HG03457 (cell line): ENCODE measurements at regions not wholly inside any gene's neighbourhood (a gene's known extent, or its start where the extent isn't known, plus 50 kb on each side); places are given as distances from the start of the nearest gene placed in this dataset.

Experiments
- ATAC-seq: cut with Tn5 transposase; IDR thresholded peaks from one replicate; pipeline ENCODE4 v1.9.1; 2021; ENCODE audit warnings: moderate number of reproducible peaks; ENCODE audit not compliant: unreplicated experiment

- ATAC-seq, result no peak
Measured at GRCh38 chr11:36885154-36885553, 287.1 kb upstream of the RAG2 start.

- ATAC-seq, result no peak
Measured at GRCh38 chr11:36878737-36879136, 280.7 kb upstream of the RAG2 start.

- no peak for ATAC-seq
Measured at GRCh38 chr11:36877149-36877548, 279.1 kb upstream of the RAG2 start.

GRCh38 chr11:36876266-36876665 lies 278.2 kb upstream of the RAG2 start:
- no peak for ATAC-seq

GRCh38 chr11:36874291-36874690 lies 276.3 kb upstream of the RAG2 start:
- ATAC-seq, result no peak

GRCh38 chr11:36870361-36870760 lies 272.3 kb upstream of the RAG2 start:
- no peak for ATAC-seq

- ATAC-seq, result no peak
Measured at GRCh38 chr11:36868380-36868779, 270.3 kb upstream of the RAG2 start.

- no peak for ATAC-seq
Measured at GRCh38 chr11:36865846-36866245, 267.8 kb upstream of the RAG2 start.

- ATAC-seq, result no peak
Measured at GRCh38 chr11:36854875-36855274, 256.8 kb upstream of the RAG2 start.

GRCh38 chr11:36848660-36849059 lies 250.6 kb upstream of the RAG2 start:
- no peak for ATAC-seq

- no peak for ATAC-seq
Measured at GRCh38 chr11:36840378-36840777, 242.3 kb upstream of the RAG2 start.

- no peak for ATAC-seq
Measured at GRCh38 chr11:36837831-36838437, 239.9 kb upstream of the RAG2 start.

GRCh38 chr11:36825251-36825650 lies 227.2 kb upstream of the RAG2 start:
- no peak for ATAC-seq

- ATAC-seq, result no peak
Measured at GRCh38 chr11:36824349-36824748, 226.3 kb upstream of the RAG2 start.

GRCh38 chr11:36822829-36823228 lies 224.8 kb upstream of the RAG2 start:
- no peak for ATAC-seq

- no peak for ATAC-seq
Measured at GRCh38 chr11:36818410-36818809, 220.4 kb upstream of the RAG2 start.

- ATAC-seq, result no peak
Measured at GRCh38 chr11:36817336-36817965, 219.4 kb upstream of the RAG2 start.

- no peak for ATAC-seq
Measured at GRCh38 chr11:36809303-36809702, 211.3 kb upstream of the RAG2 start.

- no peak for ATAC-seq
Measured at GRCh38 chr11:36807871-36808270, 209.8 kb upstream of the RAG2 start.

GRCh38 chr11:36803084-36803483 lies 205.0 kb upstream of the RAG2 start:
- ATAC-seq, result no peak

GRCh38 chr11:36792996-36793914 lies 195.2 kb upstream of the RAG2 start:
- ATAC-seq, result no peak

- no peak for ATAC-seq
Measured at GRCh38 chr11:36791957-36792356, 193.9 kb upstream of the RAG2 start.
